D721Med (cell line): ENCODE measurements at regions not wholly inside any gene's neighbourhood (a gene's known extent, or its start where the extent isn't known, plus 50 kb on each side); places are given as distances from the start of the nearest gene placed in this dataset.

Experiments used
- DNase-seq: peaks from one replicate; pipeline ENCODE4 v3.0.0; 2011; ENCODE audit warnings: low spot score; ENCODE audit not compliant: insufficient read length
- FAIRE-seq: peaks from 2 replicates; lab custom pipeline; 2011; peaks lifted over from hg19 to GRCh38; lab: Jason Lieb, UNC
- CTCF ChIP-seq: IDR thresholded peaks from 2 replicates; pipeline ENCODE4 v1.5.1; 2012; ENCODE audit warnings: mild to moderate bottlenecking, control low read depth; ENCODE audit not compliant: insufficient read depth; ENCODE audit errors: missing control alignments

GRCh38 chr17:77444628-77444983, 303.8 kb downstream of the SEC14L1 start:
- TF ChIP-seq CTCF: no peak
- DNase-seq (no peak), FAIRE-seq (no peak)

GRCh38 chr17:77444984-77445759, 304.4 kb downstream of the SEC14L1 start:
- no peak for DNase-seq
- TF ChIP-seq CTCF: no peak
- FAIRE-seq: no peak

- FAIRE-seq: no peak
- TF ChIP-seq CTCF: no peak
- DNase-seq: no peak
Observed at GRCh38 chr17:77445760-77446532, 305.2 kb downstream of the SEC14L1 start.

GRCh38 chr17:77446940-77447634, 306.3 kb downstream of the SEC14L1 start:
- DNase-seq (no peak), FAIRE-seq (no peak)
- TF ChIP-seq CTCF: no peak

GRCh38 chr17:77449373-77449907, 308.7 kb downstream of the SEC14L1 start:
- TF ChIP-seq CTCF: no peak
- no peak for FAIRE-seq
- no peak for DNase-seq

- no peak for FAIRE-seq
- no peak for DNase-seq
- no peak for TF ChIP-seq CTCF
Observed at GRCh38 chr17:77449908-77450741, 309.4 kb downstream of the SEC14L1 start.
